Esophagus muscularis mucosa (tissue), 4 donors: ENCODE measurements at regions not wholly inside any gene's neighbourhood (a gene's known extent, or its start where the extent isn't known, plus 50 kb on each side); places are given as distances from the start of the nearest gene placed in this dataset.

Experiments
- DNase-seq: peaks from one replicate; pipeline ENCODE4 v3.0.0-alpha.2; 2017; ENCODE audit errors: extremely low spot score
- H3K27ac ChIP-seq, 4 donors: fragments of 200-600 bp; sonication (generic); replicated peaks in 1 of 4; 1 replicate in 3 of 4; 2 replicates in 1 of 4; pipeline ENCODE4 v1.5.1; 2016 to 2019; ENCODE audit warnings: mild to moderate bottlenecking in 1 of 4
- H3K27me3 ChIP-seq, 4 donors: fragments of 200-600 bp; sonication (generic); one replicate each; pipeline versions ENCODE4 v1.5.1 to v1.6.0; 2016 to 2019
- H3K36me3 ChIP-seq, 4 donors: fragments of 200-600 bp; sonication (generic); one replicate each; pipeline ENCODE4 v1.5.1; 2016 to 2019
- H3K4me1 ChIP-seq, 4 donors: fragments of 200-600 bp; sonication (generic); one replicate each; pipeline ENCODE4 v1.5.1; 2016 to 2019
- H3K4me3 ChIP-seq, 4 donors: fragments of 200-600 bp; sonication (generic); 1 replicate in 2 of 4; 2 replicates in 2 of 4; pipeline ENCODE4 v1.5.1; 2016 to 2019; ENCODE audit warnings: mild to moderate bottlenecking in 4 of 4, moderate library complexity in 1 of 4
- H3K9me3 ChIP-seq, 4 donors: fragments of 200-600 bp; sonication (generic); 1 replicate in 3 of 4; 2 replicates in 1 of 4; pipeline ENCODE4 v1.5.1; 2016 to 2019
- EP300 ChIP-seq: sonication (generic); formaldehyde crosslinking; IDR thresholded peaks from one replicate; pipeline ENCODE4 v1.6.1; 2017; ENCODE audit warnings: antibody characterized with exemption
- POLR2A ChIP-seq: fragments of 450-650 bp; IDR thresholded peaks from one replicate; pipeline ENCODE4 v1.6.1; 2017; ENCODE audit warnings: antibody characterized with exemption, moderate library complexity, mild to moderate bottlenecking, low read depth
- POLR2AphosphoS5 ChIP-seq, 2 donors: sonication (generic); formaldehyde crosslinking; IDR thresholded peaks; one replicate each; pipeline ENCODE4 v1.6.1; 2017; ENCODE audit warnings: antibody characterized with exemption in 2 of 2
- WGBS: methylation state at CpG from one replicate; pipeline ENCODE4 v1.1.5; 2018; 5-methylcytosine and 5-hydroxymethylcytosine counted together
- intact Hi-C: fragments of 100-400 bp; cut with DNase I; formaldehyde crosslinking; loops from one replicate; pipeline ENCODE4 v1.15.1; 2023
- TF ChIP-seq, protein P1 (sequence below), 3 experiments: fragments of 200-600 bp in 2 of 3; fragments of 450-650 bp in 1 of 3; sonication (generic) in 2 of 3; IDR thresholded peaks; one replicate each; pipeline ENCODE4 v1.5.1; 2017 to 2019; ENCODE audit warnings: antibody characterized with exemption in 3 of 3, mild to moderate bottlenecking in 2 of 3, moderate library complexity in 1 of 3

DNA sequence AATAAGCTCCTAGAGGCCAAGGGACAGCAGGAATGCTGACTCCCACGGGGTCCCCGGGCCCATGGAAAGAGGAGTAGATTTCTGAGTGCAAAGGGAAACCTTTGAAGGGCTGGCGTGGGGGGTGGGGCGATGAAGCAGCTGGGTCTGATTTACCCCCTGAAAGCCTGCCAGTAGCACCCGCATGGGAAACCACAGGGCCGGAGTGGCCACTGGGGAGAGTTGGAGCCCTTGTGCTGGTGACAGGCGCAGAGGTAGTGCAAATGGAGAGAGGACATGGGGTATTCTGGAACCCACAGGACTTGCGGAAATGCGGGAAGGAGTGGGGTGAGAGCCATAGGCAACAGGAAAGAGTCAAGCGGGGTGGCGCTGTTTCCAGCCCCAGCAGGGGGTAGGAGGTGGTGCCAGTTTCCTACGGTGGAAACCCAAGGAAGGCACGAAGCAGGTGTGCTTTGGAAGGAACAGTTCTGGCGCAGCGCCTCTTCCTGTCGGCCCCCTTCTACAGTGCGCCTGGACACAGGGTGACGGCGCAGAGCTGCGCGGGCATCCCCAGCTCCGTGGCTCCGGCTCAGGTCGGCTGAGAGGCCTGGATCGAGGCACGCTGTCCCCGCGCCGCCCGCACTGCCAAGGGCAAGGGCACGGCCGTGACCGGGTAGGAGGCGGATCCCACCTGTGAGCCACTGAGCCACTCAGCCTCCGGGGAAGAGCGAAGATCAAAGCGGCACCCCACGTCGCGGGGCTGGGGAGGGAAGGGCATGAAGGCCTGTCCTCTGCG is 149.0 kb upstream of the GLI2 start:
- 53% methylated on average over 22 of the region's 41 CpGs for WGBS
- intact Hi-C loops, result no loop called here
- peaks cover 0 to 11% (median 0%) of the 10 kb centered on the region in 4 donors for H3K9me3 ChIP-seq

GRCh38 chr2:120587279-120587996 is 148.2 kb upstream of the GLI2 start:
- Histone ChIP-seq H3K36me3 (no peaks in the 10 kb centered on the region), H3K9me3 (peaks cover 0 to 11% (median 0%) of the 10 kb centered on the region in 4 donors), H3K27me3 (peaks cover 0 to 41% (median 9%) of the 10 kb centered on the region in 4 donors), H3K27ac (no peak overlapping the region), H3K4me1 (peaks cover 0 to 16% (median 11%) of the 10 kb centered on the region in 4 donors), H3K4me3 (peak overlapping the region; percentile 4 to 38 (median 24))
- 24% methylated on average over 18 of the region's 68 CpGs for WGBS
- no peak for DNase-seq
- intact Hi-C loops, result no loop called here
- TF ChIP-seq EP300, result no peak
- no peak for TF ChIP-seq POLR2AphosphoS5 (IDR thresholded peaks at IDR 0.05)
- no peak for TF ChIP-seq POLR2A
- TF ChIP-seq, protein P1, sequence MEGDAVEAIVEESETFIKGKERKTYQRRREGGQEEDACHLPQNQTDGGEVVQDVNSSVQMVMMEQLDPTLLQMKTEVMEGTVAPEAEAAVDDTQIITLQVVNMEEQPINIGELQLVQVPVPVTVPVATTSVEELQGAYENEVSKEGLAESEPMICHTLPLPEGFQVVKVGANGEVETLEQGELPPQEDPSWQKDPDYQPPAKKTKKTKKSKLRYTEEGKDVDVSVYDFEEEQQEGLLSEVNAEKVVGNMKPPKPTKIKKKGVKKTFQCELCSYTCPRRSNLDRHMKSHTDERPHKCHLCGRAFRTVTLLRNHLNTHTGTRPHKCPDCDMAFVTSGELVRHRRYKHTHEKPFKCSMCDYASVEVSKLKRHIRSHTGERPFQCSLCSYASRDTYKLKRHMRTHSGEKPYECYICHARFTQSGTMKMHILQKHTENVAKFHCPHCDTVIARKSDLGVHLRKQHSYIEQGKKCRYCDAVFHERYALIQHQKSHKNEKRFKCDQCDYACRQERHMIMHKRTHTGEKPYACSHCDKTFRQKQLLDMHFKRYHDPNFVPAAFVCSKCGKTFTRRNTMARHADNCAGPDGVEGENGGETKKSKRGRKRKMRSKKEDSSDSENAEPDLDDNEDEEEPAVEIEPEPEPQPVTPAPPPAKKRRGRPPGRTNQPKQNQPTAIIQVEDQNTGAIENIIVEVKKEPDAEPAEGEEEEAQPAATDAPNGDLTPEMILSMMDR (IDR thresholded peaks at IDR 0.05), result no peak

More for the DNA sequence above, 149.0 kb upstream of the GLI2 start:
- peak overlapping the region; percentile 4 to 38 (median 24) for H3K4me3 ChIP-seq
- peaks cover 0 to 41% (median 9%) of the 10 kb centered on the region in 4 donors for H3K27me3 ChIP-seq
- DNase-seq, result no peak
- peaks cover 0 to 16% (median 11%) of the 10 kb centered on the region in 4 donors for H3K4me1 ChIP-seq
- no peaks in the 10 kb centered on the region for H3K36me3 ChIP-seq
- no peak for TF ChIP-seq POLR2A
- no peak for TF ChIP-seq EP300
- TF ChIP-seq, protein P1 (IDR thresholded peaks at IDR 0.05), result no peak
- TF ChIP-seq POLR2AphosphoS5 (IDR thresholded peaks at IDR 0.05), result no peak
- H3K27ac ChIP-seq, result no peak overlapping the region

DNA sequence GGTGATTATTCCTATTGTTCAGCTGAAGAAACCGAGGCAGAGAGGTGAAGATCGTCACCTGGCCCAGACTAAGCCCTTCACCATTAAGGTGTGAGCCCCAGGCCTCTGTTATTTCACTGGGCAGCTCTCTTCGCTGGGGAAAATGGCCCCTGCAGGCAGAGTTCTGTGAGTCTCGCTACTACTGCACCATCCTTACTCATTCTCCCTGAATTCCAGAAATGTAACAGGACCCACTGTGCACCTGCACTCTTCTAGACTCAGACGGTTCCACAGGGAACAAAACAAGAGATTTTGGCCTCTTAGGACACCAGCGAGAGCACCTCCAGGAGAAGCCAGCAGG is 147.7 kb upstream of the GLI2 start:
- no peak for TF ChIP-seq EP300
- no peak for TF ChIP-seq POLR2A
- no peak for TF ChIP-seq POLR2AphosphoS5 (IDR thresholded peaks at IDR 0.05)
- TF ChIP-seq, protein P1 (IDR thresholded peaks at IDR 0.05), result no peak
- intact Hi-C loops, result no loop called here
- no peak for DNase-seq
- no peak overlapping the region for H3K4me3 ChIP-seq
- H3K27ac ChIP-seq, result no peak overlapping the region
- peaks cover 0 to 37% (median 9%) of the 10 kb centered on the region in 4 donors for H3K27me3 ChIP-seq
- no peaks in the 10 kb centered on the region for H3K36me3 ChIP-seq
- peaks cover 0 to 16% (median 11%) of the 10 kb centered on the region in 4 donors for H3K4me1 ChIP-seq
- WGBS, result 87% methylated on average over 6 of the region's 6 CpGs
- peaks cover 0 to 11% (median 0%) of the 10 kb centered on the region in 4 donors for H3K9me3 ChIP-seq

DNA sequence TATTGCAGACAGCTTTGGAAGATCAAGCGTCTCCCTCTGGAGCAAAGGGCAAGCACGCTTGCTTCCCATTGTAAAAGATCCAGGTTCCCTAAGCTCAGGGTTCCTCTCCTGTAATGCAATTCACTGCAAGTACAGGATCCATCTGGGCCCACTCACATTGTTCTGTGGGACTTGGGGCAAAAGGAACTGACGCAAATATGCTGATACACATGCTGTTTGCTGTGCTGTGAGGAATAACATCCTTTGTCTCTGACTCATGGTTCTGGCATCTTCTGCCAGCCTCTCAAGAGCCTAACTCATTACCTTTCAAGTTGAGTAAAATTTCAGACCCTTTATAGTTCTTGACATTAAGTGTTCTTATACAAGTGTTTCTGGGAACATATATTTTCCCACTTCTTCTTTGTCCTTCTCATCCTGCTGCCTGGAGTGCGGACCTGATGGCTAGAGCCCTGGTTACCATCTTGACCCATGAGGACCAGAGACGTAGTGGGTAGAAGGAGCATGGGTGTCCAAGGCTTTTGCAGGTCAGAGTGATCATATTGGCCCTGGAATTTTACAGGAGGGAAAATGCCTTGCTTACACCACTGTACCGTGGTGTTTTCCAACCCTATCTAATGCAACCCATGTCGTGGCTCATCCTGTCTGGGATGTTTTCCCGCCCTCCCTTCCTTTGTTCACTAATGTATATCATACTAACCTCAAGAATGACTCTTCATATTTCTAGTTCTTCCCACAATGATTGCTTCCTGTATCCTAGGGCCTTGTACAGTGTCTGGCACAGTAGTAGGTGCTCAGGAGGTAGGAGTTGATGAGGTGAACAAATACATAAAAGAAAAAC is 145.7 kb upstream of the GLI2 start:
- peak; percentile 14 to 44 for TF ChIP-seq POLR2AphosphoS5 (IDR thresholded peaks at IDR 0.05)
- TF ChIP-seq, protein P1 (IDR thresholded peaks at IDR 0.05), result no peak
- Histone ChIP-seq H3K9me3 (peaks cover 0 to 4% (median 0%) of the 10 kb centered on the region in 4 donors), H3K27ac (no peak overlapping the region), H3K36me3 (no peaks in the 10 kb centered on the region), H3K27me3 (peaks cover 0 to 43% (median 9%) of the 10 kb centered on the region in 4 donors), H3K4me1 (peaks cover 0 to 16% (median 11%) of the 10 kb centered on the region in 4 donors), H3K4me3 (no peak overlapping the region)
- intact Hi-C loops, result no loop called here
- 88% methylated on average over 8 of the region's 8 CpGs for WGBS
- DNase-seq, result no peak
